Endothelial cell of umbilical vein (primary cell): ENCODE measurements at regions not wholly inside any gene's neighbourhood (a gene's known extent, or its start where the extent isn't known, plus 50 kb on each side); places are given as distances from the start of the nearest gene placed in this dataset.

Experiments used
- BruUV-seq: library from RNA; stranded (reverse); fragments of 400-500 nt; replicated peaks from 2 replicates; lab custom pipeline; 2021; lab: Mats Ljungman, UMichigan
- CTCF ChIA-PET: fragments of 300-600, 350-600 bp; sonication (Branson Sonifier 250); formaldehyde crosslinking; loops from one replicate; lab custom pipeline; 2021; ENCODE audit warnings: antibody characterized with exemption, inconsistent platforms; lab: Charles Lee
- POLR2A ChIA-PET: fragments of 300-600, 350-600 bp; sonication (Branson Sonifier 250); formaldehyde crosslinking; loops from one replicate; lab custom pipeline; 2021; ENCODE audit warnings: antibody characterized with exemption, inconsistent platforms; lab: Charles Lee
- DNase-seq: peaks from one replicate; pipeline ENCODE4 v3.0.0-alpha.2; 2011; ENCODE audit warnings: low read depth, low spot score
- FAIRE-seq: peaks from 2 replicates; lab custom pipeline; 2011; peaks lifted over from hg19 to GRCh38; lab: Jason Lieb, UNC
- H2AFZ ChIP-seq: 2 replicates; pipeline ENCODE4 v1.6.0; 2012; ENCODE audit warnings: low read depth, low read length, control low read depth, inconsistent platforms
- H3K27ac ChIP-seq: 2 replicates; pipeline ENCODE4 v1.5.1; 2011; ENCODE audit warnings: low read depth, mild to moderate bottlenecking, control low read depth, low read length, moderate library complexity; ENCODE audit not compliant: insufficient read depth
- H3K27me3 ChIP-seq, 2 experiments: 2 replicates each; pipeline versions ENCODE4 v1.6.0 to v1.6.1; 2011; ENCODE audit warnings: low read length in 2 of 2, mixed read lengths in 1 of 2; ENCODE audit not compliant: control insufficient read depth in 2 of 2, insufficient read depth in 2 of 2
- H3K36me3 ChIP-seq, 2 experiments: 2 replicates in 1 of 2; 3 replicates in 1 of 2; pipeline ENCODE4 v1.5.1; 2011; ENCODE audit warnings: low read length in 2 of 2, mild to moderate bottlenecking in 1 of 2, moderate library complexity in 1 of 2; ENCODE audit not compliant: control insufficient read depth in 2 of 2, insufficient read depth in 2 of 2; ENCODE audit errors: extremely low read depth in 1 of 2
- H3K4me1 ChIP-seq: 3 replicates; pipeline ENCODE4 v1.5.1; 2011; ENCODE audit warnings: mild to moderate bottlenecking, low read length; ENCODE audit not compliant: control insufficient read depth, insufficient read depth; ENCODE audit errors: extremely low read depth
- H3K4me2 ChIP-seq: 2 replicates; pipeline ENCODE4 v1.6.1; 2011; ENCODE audit warnings: low read length, control low read depth, mixed read lengths; ENCODE audit not compliant: insufficient read depth
- H3K4me3 ChIP-seq, 3 experiments: fragments of 200-600 bp in 1 of 3; sonication (generic), shearing (Covaris generic) in 1 of 3; replicated peaks in 1 of 3; 2 replicates each; pipeline ENCODE4 v1.5.1; 2011 to 2016; ENCODE audit warnings: control low read depth in 3 of 3, low read length in 3 of 3, mild to moderate bottlenecking in 2 of 3, inconsistent platforms in 1 of 3, low read depth in 1 of 3, moderate library complexity in 1 of 3; ENCODE audit not compliant: insufficient read depth in 1 of 3
- H3K79me2 ChIP-seq: 2 replicates; pipeline ENCODE4 v1.6.0; 2012; ENCODE audit warnings: low read length, inconsistent platforms; ENCODE audit not compliant: control insufficient read depth, insufficient read depth
- H3K9ac ChIP-seq: replicated peaks from 2 replicates; pipeline ENCODE3; 2011; ENCODE audit warnings: low read length, control low read depth; ENCODE audit not compliant: insufficient read depth; ENCODE audit errors: extremely low read depth
- H3K9me1 ChIP-seq: replicated peaks from 3 replicates; pipeline ENCODE4 v1.6.0; 2011; ENCODE audit warnings: mild to moderate bottlenecking, low read length; ENCODE audit not compliant: control insufficient read depth, insufficient read depth; ENCODE audit errors: extremely low read depth
- H3K9me3 ChIP-seq: replicated peaks from 2 replicates; pipeline ENCODE4 v1.5.1; 2012; ENCODE audit warnings: low read length, inconsistent platforms; ENCODE audit not compliant: control insufficient read depth, insufficient read depth
- H4K20me1 ChIP-seq: replicated peaks from 2 replicates; pipeline ENCODE3; 2011; ENCODE audit warnings: mild to moderate bottlenecking, low read length; ENCODE audit not compliant: control insufficient read depth, insufficient read depth; ENCODE audit errors: extremely low read depth
- EZH2 ChIP-seq: IDR thresholded peaks from 2 replicates; pipeline ENCODE4 v1.6.1; 2012; ENCODE audit warnings: borderline replicate concordance, low read depth, mild to moderate bottlenecking, moderate library complexity, low read length, inconsistent platforms; ENCODE audit not compliant: severe bottlenecking
- FOS ChIP-seq: IDR thresholded peaks from 2 replicates; pipeline ENCODE4 v1.6.1; 2011; ENCODE audit warnings: mild to moderate bottlenecking, low read length, moderate library complexity, borderline replicate concordance; ENCODE audit not compliant: insufficient read depth
- GATA2 ChIP-seq: IDR thresholded peaks from 2 replicates; pipeline ENCODE4 v1.7.0; 2011; ENCODE audit warnings: low read depth, mild to moderate bottlenecking, moderate library complexity, mixed read lengths, low read length; ENCODE audit not compliant: insufficient read length, insufficient read depth
- JUN ChIP-seq: IDR thresholded peaks from 2 replicates; pipeline ENCODE4 v1.6.1; 2011; ENCODE audit warnings: borderline replicate concordance, low read depth; ENCODE audit not compliant: insufficient read length, insufficient read depth
- MYC ChIP-seq: IDR thresholded peaks from one replicate; pipeline ENCODE4 v1.6.1; 2011; ENCODE audit warnings: mild to moderate bottlenecking, low read depth, low read length
- POLR2A ChIP-seq: IDR thresholded peaks from 2 replicates; pipeline ENCODE4 v1.6.1; 2012; ENCODE audit warnings: low read depth, mild to moderate bottlenecking, control low read depth, low read length
- POLR2AphosphoS5 ChIP-seq: IDR thresholded peaks from 2 replicates; pipeline ENCODE4 v1.6.1; 2012; ENCODE audit warnings: low read depth, mild to moderate bottlenecking, control low read depth, low read length, moderate library complexity; ENCODE audit not compliant: insufficient read depth
- dilution Hi-C: fragments of 300-500 bp; cut with MboI; formaldehyde crosslinking; loops from one replicate; pipeline ENCODE4 v1.15.0; 2019; ENCODE audit warnings: low sequenced_read_pairs; ENCODE audit not compliant: extremely low pct_ligation_motif_present
- intact Hi-C: fragments of 100-400 bp; cut with micrococcal nuclease; formaldehyde crosslinking; loops from one replicate; pipeline ENCODE4 v1.10.0; 2022
- TF ChIP-seq, protein P1 (sequence below), 2 donors: IDR thresholded peaks; 1 replicate in 1 of 2; 2 replicates in 1 of 2; pipeline ENCODE4 v1.5.1; 2011; ENCODE audit warnings: low read length in 2 of 2, mild to moderate bottlenecking in 2 of 2, moderate library complexity in 2 of 2, control low read depth in 1 of 2, inconsistent platforms in 1 of 2, low read depth in 1 of 2; ENCODE audit not compliant: insufficient read depth in 1 of 2; ENCODE audit errors: extremely low read depth in 1 of 2
- TF ChIP-seq, protein P2 (sequence below): IDR thresholded peaks from 2 replicates; pipeline ENCODE4 v1.6.1; 2011; ENCODE audit not compliant: insufficient read depth, insufficient read length

DNA sequence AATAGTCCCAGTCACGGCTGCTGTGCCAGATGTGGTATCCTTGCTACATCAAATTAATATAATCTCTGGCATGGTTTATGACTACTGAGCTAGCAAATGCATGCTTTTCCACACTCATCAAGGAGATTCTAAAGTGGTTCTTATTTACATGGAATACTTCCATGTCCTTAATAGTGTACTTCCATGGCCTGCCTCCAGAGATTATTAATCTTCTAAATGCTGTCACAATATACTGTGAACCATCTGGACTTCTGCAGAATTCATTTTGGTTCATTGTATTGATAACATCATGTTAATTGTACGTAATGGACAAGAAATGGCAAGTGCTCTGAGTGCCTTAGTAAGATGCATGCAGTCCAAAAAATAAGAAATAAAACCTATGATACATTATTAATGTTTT is 230.8 kb downstream of the NUAK1 start:
- dilution Hi-C loops, result no loop called here
- no peaks in the 10 kb centered on the region for H3K9me1 ChIP-seq
- ChIA-PET CTCF (no interaction called here), POLR2A (no interaction called here)
- intact Hi-C loops, result no loop called here
- H3K4me2 ChIP-seq, result no peak overlapping the region
- H3K36me3 ChIP-seq, result no peaks in the 10 kb centered on the region
- FAIRE-seq (no peak), DNase-seq (no peak)
- H2AFZ ChIP-seq, result no peak overlapping the region
- H3K9me3 ChIP-seq, result no peaks in the 10 kb centered on the region
- no peaks in the 10 kb centered on the region for H4K20me1 ChIP-seq
- peaks cover 0 to 6% of the 10 kb centered on the region in 2 experiments for H3K27me3 ChIP-seq
- no peak overlapping the region for H3K9ac ChIP-seq
- H3K4me3 ChIP-seq, result no peak overlapping the region
- H3K27ac ChIP-seq, result no peak overlapping the region
- BruUV-seq, result no TSS peak
- no peaks in the 10 kb centered on the region for H3K79me2 ChIP-seq
- no peak for TF ChIP-seq FOS
- TF ChIP-seq POLR2A, result no peak
- no peak for TF ChIP-seq MYC
- no peak for TF ChIP-seq JUN
- TF ChIP-seq, protein P1, sequence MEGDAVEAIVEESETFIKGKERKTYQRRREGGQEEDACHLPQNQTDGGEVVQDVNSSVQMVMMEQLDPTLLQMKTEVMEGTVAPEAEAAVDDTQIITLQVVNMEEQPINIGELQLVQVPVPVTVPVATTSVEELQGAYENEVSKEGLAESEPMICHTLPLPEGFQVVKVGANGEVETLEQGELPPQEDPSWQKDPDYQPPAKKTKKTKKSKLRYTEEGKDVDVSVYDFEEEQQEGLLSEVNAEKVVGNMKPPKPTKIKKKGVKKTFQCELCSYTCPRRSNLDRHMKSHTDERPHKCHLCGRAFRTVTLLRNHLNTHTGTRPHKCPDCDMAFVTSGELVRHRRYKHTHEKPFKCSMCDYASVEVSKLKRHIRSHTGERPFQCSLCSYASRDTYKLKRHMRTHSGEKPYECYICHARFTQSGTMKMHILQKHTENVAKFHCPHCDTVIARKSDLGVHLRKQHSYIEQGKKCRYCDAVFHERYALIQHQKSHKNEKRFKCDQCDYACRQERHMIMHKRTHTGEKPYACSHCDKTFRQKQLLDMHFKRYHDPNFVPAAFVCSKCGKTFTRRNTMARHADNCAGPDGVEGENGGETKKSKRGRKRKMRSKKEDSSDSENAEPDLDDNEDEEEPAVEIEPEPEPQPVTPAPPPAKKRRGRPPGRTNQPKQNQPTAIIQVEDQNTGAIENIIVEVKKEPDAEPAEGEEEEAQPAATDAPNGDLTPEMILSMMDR (IDR thresholded peaks at IDR 0.05; ENCODE audit: extremely low read depth in 1 of 2, insufficient read depth in 1 of 2, low read depth in 1 of 2, low read length in 2 of 2), result no peak
- no peak for TF ChIP-seq POLR2AphosphoS5
- TF ChIP-seq EZH2, result no peak
- H3K4me1 ChIP-seq, result no peaks in the 10 kb centered on the region

DNA sequence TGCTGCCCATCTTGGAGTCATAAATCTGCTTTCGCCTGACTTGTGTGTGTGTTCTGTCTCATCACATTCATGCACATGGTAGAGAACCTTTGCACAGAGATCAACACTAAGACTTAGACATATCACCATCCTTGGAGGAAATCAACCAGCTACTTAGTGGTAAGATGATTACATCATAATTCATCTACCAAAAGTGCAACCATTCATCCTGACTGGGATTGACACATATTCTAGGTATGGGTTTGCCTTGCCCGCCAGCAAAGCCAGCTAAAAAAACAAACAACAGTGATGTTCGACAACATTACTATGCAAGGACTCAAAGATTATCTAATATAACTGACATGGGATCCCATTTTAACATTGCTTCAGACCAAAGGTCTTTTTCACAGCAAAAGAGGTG is 228.7 kb downstream of the NUAK1 start:
- no peak overlapping the region for H3K27ac ChIP-seq
- FAIRE-seq, result no peak

More for the DNA sequence above, 228.7 kb downstream of the NUAK1 start:
- no peak overlapping the region for H3K4me3 ChIP-seq
- H3K9ac ChIP-seq, result no peak overlapping the region
- no peaks in the 10 kb centered on the region for H4K20me1 ChIP-seq
- no peak overlapping the region for H2AFZ ChIP-seq
- peaks cover 0 to 10% of the 10 kb centered on the region in 2 experiments for H3K27me3 ChIP-seq
- BruUV-seq, result no TSS peak
- H3K79me2 ChIP-seq, result no peaks in the 10 kb centered on the region
- POLR2A ChIA-PET, result no interaction called here
- dilution Hi-C loops (no loop called here), intact Hi-C loops (loop anchor here (5.0 kb wide), 1 partner anchor 938 kb away; no protein-coding TSS in a partner anchor)
- H3K4me2 ChIP-seq, result no peak overlapping the region
- no peaks in the 10 kb centered on the region for H3K4me1 ChIP-seq
- no peak for DNase-seq
- H3K36me3 ChIP-seq, result no peaks in the 10 kb centered on the region
- CTCF ChIA-PET, result no interaction called here
- TF ChIP-seq EZH2 (no peak), FOS (no peak), JUN (no peak), GATA2 (no peak), POLR2AphosphoS5 (no peak), MYC (no peak), POLR2A (no peak)
- TF ChIP-seq, protein P1 (IDR thresholded peaks at IDR 0.05; ENCODE audit: extremely low read depth in 1 of 2, insufficient read depth in 1 of 2, low read depth in 1 of 2, low read length in 2 of 2), result no peak
- TF ChIP-seq, protein P2, sequence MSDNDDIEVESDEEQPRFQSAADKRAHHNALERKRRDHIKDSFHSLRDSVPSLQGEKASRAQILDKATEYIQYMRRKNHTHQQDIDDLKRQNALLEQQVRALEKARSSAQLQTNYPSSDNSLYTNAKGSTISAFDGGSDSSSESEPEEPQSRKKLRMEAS, result no peak
- no peaks in the 10 kb centered on the region for H3K9me1 ChIP-seq
- no peaks in the 10 kb centered on the region for H3K9me3 ChIP-seq
